Fibroblast of upper back skin (primary cell): ENCODE measurements at regions not wholly inside any gene's neighbourhood (a gene's known extent, or its start where the extent isn't known, plus 50 kb on each side); places are given as distances from the start of the nearest gene placed in this dataset.

Source experiments
- DNase-seq: peaks from one replicate; pipeline ENCODE4 v3.0.0-alpha.2; 2013

GRCh38 chr7:46468753-46469356, 547.8 kb upstream of the IGFBP3 start:
- no peak for DNase-seq

- DNase-seq, result no peak
Observed at GRCh38 chr7:46463170-46463569, 542.1 kb upstream of the IGFBP3 start.

GRCh38 chr7:46461334-46461777, 540.3 kb upstream of the IGFBP3 start:
- peak; percentile 61 for DNase-seq

GRCh38 chr7:46459942-46460341, 538.9 kb upstream of the IGFBP3 start:
- DNase-seq, result no peak

GRCh38 chr7:46454816-46455215, 533.7 kb upstream of the IGFBP3 start:
- DNase-seq, result peak; percentile 27

GRCh38 chr7:46452561-46453135, 531.6 kb upstream of the IGFBP3 start:
- no peak for DNase-seq

- DNase-seq, result no peak
Observed at GRCh38 chr7:46451846-46452245, 530.8 kb upstream of the IGFBP3 start.

GRCh38 chr7:46450886-46451285, 529.8 kb upstream of the IGFBP3 start:
- peak; percentile 47 for DNase-seq

GRCh38 chr7:46450425-46450824, 529.4 kb upstream of the IGFBP3 start:
- DNase-seq, result no peak

GRCh38 chr7:46449743-46450142, 528.7 kb upstream of the IGFBP3 start:
- DNase-seq, result no peak

GRCh38 chr7:46448478-46448877, 527.4 kb upstream of the IGFBP3 start:
- no peak for DNase-seq

- no peak for DNase-seq
Observed at GRCh38 chr7:46446151-46446550, 525.1 kb upstream of the IGFBP3 start.

GRCh38 chr7:46444256-46444655, 523.2 kb upstream of the IGFBP3 start:
- DNase-seq, result peak; percentile 22

GRCh38 chr7:46440186-46440585, 519.1 kb upstream of the IGFBP3 start:
- DNase-seq, result no peak

GRCh38 chr7:46432708-46433107, 511.6 kb upstream of the IGFBP3 start:
- DNase-seq, result peak; percentile 39

GRCh38 chr7:46428295-46428694, 507.2 kb upstream of the IGFBP3 start:
- DNase-seq, result peak; percentile 41

GRCh38 chr7:46424934-46425333, 503.9 kb upstream of the IGFBP3 start:
- DNase-seq, result no peak

GRCh38 chr7:46421441-46422230, 500.6 kb upstream of the IGFBP3 start:
- DNase-seq, result no peak

- no peak for DNase-seq
Observed at GRCh38 chr7:46414946-46415345, 493.9 kb upstream of the IGFBP3 start.

- no peak for DNase-seq
Observed at GRCh38 chr7:46411236-46411635, 490.2 kb upstream of the IGFBP3 start.

- no peak for DNase-seq
Observed at GRCh38 chr7:46407125-46407524, 486.1 kb upstream of the IGFBP3 start.

- no peak for DNase-seq
Observed at GRCh38 chr7:46397591-46397990, 476.5 kb upstream of the IGFBP3 start.

GRCh38 chr7:46396481-46396880, 475.4 kb upstream of the IGFBP3 start:
- DNase-seq, result peak; percentile 55

- DNase-seq, result peak; percentile 52
Observed at GRCh38 chr7:46393142-46393541, 472.1 kb upstream of the IGFBP3 start.
